Right lobe of liver (tissue), 6 donors: ENCODE measurements at regions not wholly inside any gene's neighbourhood (a gene's known extent, or its start where the extent isn't known, plus 50 kb on each side); places are given as distances from the start of the nearest gene placed in this dataset.

Experiments used
- ATAC-seq, 4 donors: fragments of 200-7000 bp; cut with Tn5 transposase; one replicate each; pipeline ENCODE4 v1.9.1; 2020; ENCODE audit warnings: mild to moderate bottlenecking in 4 of 4, moderate library complexity in 4 of 4
- DNase-seq, 3 donors: peaks; one replicate each; pipeline ENCODE4 v3.0.0-alpha.2; 2020
- H3K27ac ChIP-seq, 3 donors: fragments of 200-600 bp; one replicate each; pipeline ENCODE4 v1.8.0; 2022
- H3K27me3 ChIP-seq, 2 donors: fragments of 200-600 bp; one replicate each; pipeline ENCODE4 v1.8.0; 2022
- H3K36me3 ChIP-seq, 4 donors: fragments of 200-600 bp; sonication (generic) in 1 of 4; one replicate each; pipeline versions ENCODE4 v1.5.1 to v1.8.0; 2017 to 2022; ENCODE audit warnings: control low read depth in 1 of 4
- H3K4me1 ChIP-seq, 4 donors: fragments of 200-600 bp; sonication (generic) in 1 of 4; one replicate each; pipeline versions ENCODE4 v1.5.1 to v1.8.0; 2017 to 2022; ENCODE audit warnings: control low read depth in 1 of 4
- H3K4me3 ChIP-seq, 3 donors: fragments of 200-600 bp; one replicate each; pipeline ENCODE4 v1.8.0; 2022
- H3K9me3 ChIP-seq, 4 donors: fragments of 200-600 bp; sonication (generic) in 1 of 4; one replicate each; pipeline versions ENCODE4 v1.5.1 to v1.8.0; 2017 to 2022; ENCODE audit warnings: control low read depth in 1 of 4
- CTCF ChIP-seq, 4 donors: fragments of 200-600 bp in 3 of 4; fragments of 450-650 bp in 1 of 4; IDR thresholded peaks; one replicate each; pipeline versions ENCODE4 v1.5.1 to v1.8.0; 2016 to 2022; ENCODE audit warnings: antibody characterized with exemption in 4 of 4, mild to moderate bottlenecking in 2 of 4
- POLR2A ChIP-seq: fragments of 450-650 bp; IDR thresholded peaks from one replicate; pipeline ENCODE4 v1.6.1; 2017; ENCODE audit warnings: antibody characterized with exemption, mild to moderate bottlenecking
- WGBS: methylation state at CpG from one replicate; pipeline ENCODE4 v1.1.6; 2018; ENCODE audit warnings: low coverage, low lambda C conversion rate; ENCODE audit not compliant: insufficient coverage; ENCODE audit errors: missing lambda C conversion rate; 5-methylcytosine and 5-hydroxymethylcytosine counted together
- intact Hi-C, 2 donors: fragments of 100-400 bp; cut with DNase I; formaldehyde crosslinking; loops; one replicate each; pipeline versions ENCODE4 v1.11.2 to v1.14.1; 2022
- donor health status: DM: no; HTN: yes; CAD: no.
- donor health status: DM: no; HTN: no; CAD: no.
- donor health status: DM: no; HTN: no; CAD: no.
- donor health status: DM: no; HTN: yes; CAD: no.
- donor health status: DM: no; HTN: yes; CAD: no.

- 80% methylated on average over 1 of the region's 2 CpGs for WGBS
- no peak overlapping the region for H3K4me3 ChIP-seq
- no peaks in the 10 kb centered on the region for H3K36me3 ChIP-seq
- H3K4me1 ChIP-seq = peaks cover 4 to 64% (median 28%) of the 10 kb centered on the region in 4 donors
- H3K27me3 ChIP-seq = no peaks in the 10 kb centered on the region
- intact Hi-C loops = no loop called here
- DNase-seq = no peak
- TF ChIP-seq CTCF (IDR thresholded peaks at IDR 0.05) = no peak
- no peak for TF ChIP-seq POLR2A
- ATAC-seq = no peak
- peak overlapping the region; percentile 71 to 82 (median 81) for H3K27ac ChIP-seq
- no peaks in the 10 kb centered on the region for H3K9me3 ChIP-seq
These were observed 155.9 kb upstream of the RASGEF1B start for GRCh38 chr4:81627590-81627989.

- Histone ChIP-seq H3K27ac (peak overlapping the region in 2 of 3 donors; percentile 81 to 82), H3K4me3 (no peak overlapping the region), H3K4me1 (peaks cover 4 to 68% (median 28%) of the 10 kb centered on the region in 4 donors), H3K27me3 (no peaks in the 10 kb centered on the region), H3K36me3 (no peaks in the 10 kb centered on the region), H3K9me3 (no peaks in the 10 kb centered on the region)
- no peak for DNase-seq
- ATAC-seq = no peak
- TF ChIP-seq CTCF (IDR thresholded peaks at IDR 0.05) = no peak
- TF ChIP-seq POLR2A = no peak
- 53% methylated on average over 3 of the region's 5 CpGs for WGBS
- intact Hi-C loops = no loop called here
These were observed 155.1 kb upstream of the RASGEF1B start for GRCh38 chr4:81626851-81627250.

GRCh38 chr4:81625422-81626417, 154.0 kb upstream of the RASGEF1B start:
- ATAC-seq = peak; percentile 57 to 76 (median 66)
- Histone ChIP-seq H3K36me3 (no peaks in the 10 kb centered on the region), H3K4me1 (peaks cover 0 to 79% (median 28%) of the 10 kb centered on the region in 4 donors), H3K9me3 (no peaks in the 10 kb centered on the region), H3K27me3 (no peaks in the 10 kb centered on the region), H3K27ac (peak overlapping the region; percentile 63 to 94 (median 94)), H3K4me3 (peak overlapping the region in 1 of 3 donors; percentile 1)
- peak; percentile 21 for TF ChIP-seq POLR2A
- no peak for TF ChIP-seq CTCF (IDR thresholded peaks at IDR 0.05)
- intact Hi-C loops = no loop called here
- no peak for DNase-seq
- WGBS = 18% methylated on average over 4 of the region's 4 CpGs

- intact Hi-C loops = no loop called here
- ATAC-seq (no peak), DNase-seq (no peak)
- H3K36me3 ChIP-seq = no peaks in the 10 kb centered on the region
- no peaks in the 10 kb centered on the region for H3K27me3 ChIP-seq
- no peak overlapping the region for H3K4me3 ChIP-seq
- no peaks in the 10 kb centered on the region for H3K9me3 ChIP-seq
- peak overlapping the region; percentile 45 to 94 (median 94) for H3K27ac ChIP-seq
- TF ChIP-seq POLR2A = no peak
- TF ChIP-seq CTCF (IDR thresholded peaks at IDR 0.05) = no peak
- 40% methylated on average over 1 of the region's 2 CpGs for WGBS
- H3K4me1 ChIP-seq = peaks cover 0 to 74% (median 28%) of the 10 kb centered on the region in 4 donors
These were observed 151.7 kb upstream of the RASGEF1B start for GRCh38 chr4:81623434-81623833.
